ENCODE measurements at regions not wholly inside any gene's neighbourhood (a gene's known extent, or its start where the extent isn't known, plus 50 kb on each side); places are given as distances from the start of the nearest gene placed in this dataset.
A peak's percentile ranks its signal among the peaks of the same experiment; 100 is the strongest.

DNA sequence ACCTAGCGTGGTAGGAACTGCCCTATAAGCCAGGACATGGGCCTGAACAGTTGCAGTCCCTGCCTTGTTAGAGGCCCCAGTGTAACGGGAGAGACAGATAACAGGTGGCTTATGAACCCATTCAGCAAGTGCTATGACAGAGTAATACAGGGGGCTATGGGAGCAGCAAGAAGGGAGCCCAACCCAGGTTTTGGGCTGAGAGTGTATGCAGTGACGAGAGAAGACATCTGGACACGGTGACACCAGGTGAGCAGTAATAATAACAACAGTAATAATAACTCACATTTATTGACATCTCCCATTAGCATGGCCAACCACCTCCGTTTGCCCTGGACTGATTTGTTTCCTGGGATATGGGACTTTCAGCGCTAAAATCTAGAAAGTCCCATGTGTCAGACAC lies 100.8 kb downstream of the IRX5 start:
- TF ChIP-seq CTCF (IDR thresholded peaks at IDR 0.05; ENCODE audit: insufficient read depth, low read length, missing control alignments), result no peak
- POLR2A ChIA-PET, result no interaction called here
- H3K4me3 ChIP-seq (ENCODE audit: low read depth, low read length), result no peak overlapping the region
- CTCF ChIA-PET, result no interaction called here
- no peak for DNase-seq (ENCODE audit: low read depth, low spot score)

- CTCF ChIA-PET, result no interaction called here
- DNase-seq (ENCODE audit: low read depth, low spot score), result no peak
- H3K4me3 ChIP-seq (ENCODE audit: low read depth, low read length), result no peak overlapping the region
- POLR2A ChIA-PET, result no interaction called here
- no peak for TF ChIP-seq CTCF (IDR thresholded peaks at IDR 0.05; ENCODE audit: insufficient read depth, low read length, missing control alignments)
Observed at GRCh38 chr16:55033225-55034156, 102.8 kb downstream of the IRX5 start.

DNA sequence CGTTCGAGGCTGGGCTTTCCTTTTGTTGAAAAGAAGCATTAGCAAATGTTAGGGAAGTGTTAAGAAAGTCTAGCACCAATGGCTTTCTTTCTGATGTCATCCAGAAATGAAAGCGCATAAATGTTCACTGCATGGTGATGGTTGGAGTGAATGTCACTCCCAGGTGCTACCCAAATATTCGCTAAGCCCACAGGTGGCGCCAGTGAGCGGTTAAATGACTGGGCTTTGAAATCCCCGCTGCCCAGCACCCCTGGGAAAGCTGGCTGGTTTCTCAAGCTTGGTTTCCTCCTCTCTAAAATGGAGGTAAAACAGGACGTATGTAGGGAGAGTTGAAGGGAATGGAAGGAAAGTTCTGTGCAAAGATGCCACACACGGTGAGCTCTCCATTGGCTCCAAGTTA lies 104.4 kb downstream of the IRX5 start:
- ChIA-PET CTCF (interaction anchor here (0.9 to 2.1 kb wide), 3 partner anchors 10 to 1262 kb away, joined by 3 to 6 read pairs (median 4); no protein-coding TSS in a partner anchor), POLR2A (no interaction called here)
- no peak for DNase-seq (ENCODE audit: low read depth, low spot score)
- peak; percentile 35 for TF ChIP-seq CTCF (IDR thresholded peaks at IDR 0.05; ENCODE audit: insufficient read depth, low read length, missing control alignments)
- H3K4me3 ChIP-seq (ENCODE audit: low read depth, low read length), result no peak overlapping the region

DNA sequence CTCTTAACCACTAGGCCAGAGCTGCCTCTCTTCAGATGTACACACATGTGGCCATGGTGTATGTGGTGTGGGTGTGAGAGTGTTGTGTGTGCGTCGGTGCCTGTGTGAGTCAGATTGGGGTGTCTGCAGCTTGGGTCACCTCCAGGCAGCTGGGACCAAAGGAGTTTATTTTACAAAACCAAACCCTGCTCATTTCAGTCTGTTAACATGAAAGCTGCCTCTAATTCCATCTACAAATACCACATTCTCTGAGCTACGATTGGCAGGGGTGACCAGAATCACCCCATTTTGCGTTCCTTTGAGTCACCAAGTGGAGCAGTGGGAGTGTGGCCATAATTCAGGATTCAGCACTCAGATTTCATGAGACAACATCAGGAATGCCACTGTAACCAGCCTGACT lies 105.3 kb downstream of the IRX5 start:
- no peak for DNase-seq (ENCODE audit: low read depth, low spot score)
- TF ChIP-seq CTCF (IDR thresholded peaks at IDR 0.05; ENCODE audit: insufficient read depth, low read length, missing control alignments), result no peak
- POLR2A ChIA-PET, result no interaction called here
- no peak overlapping the region for H3K4me3 ChIP-seq (ENCODE audit: low read depth, low read length)
- CTCF ChIA-PET, result interaction anchor here (1.2 to 2.1 kb wide), 2 partner anchors 9 to 222 kb away, joined by 3 to 6 read pairs; no protein-coding TSS in a partner anchor

DNA sequence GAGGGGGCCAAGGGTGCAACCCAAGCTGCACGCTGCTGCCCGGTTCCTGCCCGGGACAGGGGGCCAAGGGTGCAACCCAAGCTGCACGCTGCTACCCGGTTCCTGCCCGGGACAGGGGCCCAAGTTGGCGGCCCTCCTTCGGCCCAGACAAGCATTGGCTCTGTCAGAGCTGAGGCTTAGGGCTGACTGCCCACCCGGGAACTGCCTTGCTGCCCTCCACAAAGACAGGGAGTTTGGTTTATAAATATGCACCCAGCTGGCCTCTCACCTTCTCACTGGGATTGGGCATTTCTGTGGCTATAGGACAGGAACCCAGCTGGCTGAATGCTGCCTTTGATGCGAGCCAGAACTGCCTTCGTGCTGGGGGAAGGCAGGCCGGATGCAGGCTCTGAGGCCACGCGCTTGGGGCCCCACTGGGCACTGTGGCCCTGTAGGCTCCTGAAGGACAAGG lies 105.7 kb downstream of the IRX5 start:
- no peak overlapping the region for H3K4me3 ChIP-seq (ENCODE audit: low read depth, low read length)
- no peak for DNase-seq (ENCODE audit: low read depth, low spot score)
- ChIA-PET CTCF (interaction anchor here (2.1 kb wide), 1 partner anchor 221 kb away, joined by 6 read pairs; no protein-coding TSS in a partner anchor), POLR2A (no interaction called here)
- no peak for TF ChIP-seq CTCF (IDR thresholded peaks at IDR 0.05; ENCODE audit: insufficient read depth, low read length, missing control alignments)

- no peak for DNase-seq (ENCODE audit: low read depth, low spot score)
- no peak overlapping the region for H3K4me3 ChIP-seq (ENCODE audit: low read depth, low read length)
- no peak for TF ChIP-seq CTCF (IDR thresholded peaks at IDR 0.05; ENCODE audit: insufficient read depth, low read length, missing control alignments)
- CTCF ChIA-PET, result no interaction called here
- POLR2A ChIA-PET, result no interaction called here
Observed at GRCh38 chr16:55037046-55037445, 106.4 kb downstream of the IRX5 start.
